HFF-Myc (cell line): ENCODE measurements at regions not wholly inside any gene's neighbourhood (a gene's known extent, or its start where the extent isn't known, plus 50 kb on each side); places are given as distances from the start of the nearest gene placed in this dataset.

Source experiments
- DNase-seq: peaks from one replicate; pipeline ENCODE4 v3.0.0-alpha.2; 2011; ENCODE audit warnings: low read depth; ENCODE audit errors: extremely low read depth
- H3K4me3 ChIP-seq: replicated peaks from 2 replicates; pipeline ENCODE4 v1.5.1; 2011; ENCODE audit warnings: low read depth, mild to moderate bottlenecking, control low read depth, low read length
- TF ChIP-seq, protein P1 (sequence below): IDR thresholded peaks from 2 replicates; pipeline ENCODE4 v1.5.1; 2012; ENCODE audit warnings: mild to moderate bottlenecking, low read depth, low read length, control low read depth; ENCODE audit errors: missing control alignments

GRCh38 chr7:123401295-123401694 lies 133.1 kb downstream of the IQUB start:
- TF ChIP-seq, protein P1, sequence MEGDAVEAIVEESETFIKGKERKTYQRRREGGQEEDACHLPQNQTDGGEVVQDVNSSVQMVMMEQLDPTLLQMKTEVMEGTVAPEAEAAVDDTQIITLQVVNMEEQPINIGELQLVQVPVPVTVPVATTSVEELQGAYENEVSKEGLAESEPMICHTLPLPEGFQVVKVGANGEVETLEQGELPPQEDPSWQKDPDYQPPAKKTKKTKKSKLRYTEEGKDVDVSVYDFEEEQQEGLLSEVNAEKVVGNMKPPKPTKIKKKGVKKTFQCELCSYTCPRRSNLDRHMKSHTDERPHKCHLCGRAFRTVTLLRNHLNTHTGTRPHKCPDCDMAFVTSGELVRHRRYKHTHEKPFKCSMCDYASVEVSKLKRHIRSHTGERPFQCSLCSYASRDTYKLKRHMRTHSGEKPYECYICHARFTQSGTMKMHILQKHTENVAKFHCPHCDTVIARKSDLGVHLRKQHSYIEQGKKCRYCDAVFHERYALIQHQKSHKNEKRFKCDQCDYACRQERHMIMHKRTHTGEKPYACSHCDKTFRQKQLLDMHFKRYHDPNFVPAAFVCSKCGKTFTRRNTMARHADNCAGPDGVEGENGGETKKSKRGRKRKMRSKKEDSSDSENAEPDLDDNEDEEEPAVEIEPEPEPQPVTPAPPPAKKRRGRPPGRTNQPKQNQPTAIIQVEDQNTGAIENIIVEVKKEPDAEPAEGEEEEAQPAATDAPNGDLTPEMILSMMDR = no peak

GRCh38 chr7:123400196-123400595 lies 134.2 kb downstream of the IQUB start:
- H3K4me3 ChIP-seq = no peak overlapping the region
- no peak for DNase-seq
- TF ChIP-seq, protein P1 = no peak

More at GRCh38 chr7:123401295-123401694, 133.1 kb downstream of the IQUB start:
- no peak overlapping the region for H3K4me3 ChIP-seq
- no peak for DNase-seq

DNA sequence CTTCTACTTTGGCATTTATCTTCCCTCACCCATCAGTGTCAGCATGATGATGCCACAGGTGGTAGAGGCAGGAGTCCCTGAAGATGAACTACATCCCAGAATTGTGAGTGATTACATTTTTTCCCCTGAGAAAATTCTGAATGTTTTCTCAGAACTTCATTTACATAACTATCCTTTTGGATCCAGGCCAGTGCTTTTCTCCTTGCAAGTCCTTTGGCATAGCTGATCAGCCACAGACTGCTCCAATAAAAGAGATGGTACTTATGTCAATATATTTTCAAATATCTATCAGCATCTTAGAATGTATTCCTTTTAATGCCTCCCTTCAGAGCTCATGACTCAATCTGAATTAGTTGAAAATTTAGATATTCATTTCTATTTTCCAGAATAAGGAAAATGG lies 135.5 kb downstream of the IQUB start:
- DNase-seq = no peak
- TF ChIP-seq, protein P1 = no peak
- no peak overlapping the region for H3K4me3 ChIP-seq

DNA sequence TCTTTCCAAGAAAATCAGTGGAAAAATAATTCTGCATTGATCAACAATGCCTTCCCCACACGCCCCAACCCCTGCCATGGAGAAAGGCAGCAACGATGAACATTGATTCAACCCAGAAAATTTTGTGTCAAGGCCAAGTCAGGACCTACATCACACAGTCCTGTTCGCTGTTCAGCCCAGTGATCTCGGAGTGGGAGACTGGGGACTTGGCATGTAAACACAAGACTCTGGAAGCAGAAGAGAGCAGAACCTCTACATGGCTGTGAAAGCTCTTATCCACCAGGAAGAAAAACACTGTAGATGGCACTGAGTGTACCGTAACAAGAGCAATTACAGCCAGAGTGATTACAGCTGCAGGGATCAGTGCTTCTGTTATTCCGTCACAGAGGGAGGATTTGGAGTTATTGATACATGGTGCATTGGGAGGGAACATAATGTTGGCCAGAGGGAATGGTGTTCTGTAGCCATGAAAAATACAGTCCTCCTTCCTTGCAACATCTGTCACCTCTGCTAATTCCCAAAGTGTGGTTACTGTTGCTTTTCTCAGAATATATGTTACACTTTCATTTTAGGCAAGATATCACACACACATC lies 136.6 kb downstream of the IQUB start:
- TF ChIP-seq, protein P1 = no peak
- DNase-seq = no peak
- no peak overlapping the region for H3K4me3 ChIP-seq

- H3K4me3 ChIP-seq = no peak overlapping the region
- TF ChIP-seq, protein P1 = no peak
- no peak for DNase-seq
Measured at GRCh38 chr7:123393623-123394022, 140.8 kb downstream of the IQUB start.

- TF ChIP-seq, protein P1 = no peak
- DNase-seq = no peak
- no peak overlapping the region for H3K4me3 ChIP-seq
Measured at GRCh38 chr7:123372368-123372767, 162.0 kb downstream of the IQUB start.
